DMS153 treated with DMSO at 0.1 percent for 48 hours (cell line): ENCODE measurements at regions not wholly inside any gene's neighbourhood (a gene's known extent, or its start where the extent isn't known, plus 50 kb on each side); places are given as distances from the start of the nearest gene placed in this dataset.

Experiments
- DNase-seq: peaks from one replicate; lab custom pipeline; 2025; ENCODE audit not compliant: unreplicated experiment; lab: John Stamatoyannopoulos, UW

- DNase-seq = no peak
Observed at GRCh38 chr4:64489628-64490027, 80.4 kb upstream of the TECRL start.

GRCh38 chr4:64479338-64479737 is 70.1 kb upstream of the TECRL start:
- no peak for DNase-seq

- no peak for DNase-seq
Observed at GRCh38 chr4:64477127-64477526, 67.9 kb upstream of the TECRL start.

- no peak for DNase-seq
Observed at GRCh38 chr4:64465263-64465662, 56.0 kb upstream of the TECRL start.

- no peak for DNase-seq
Observed at GRCh38 chr4:64464581-64464980, 55.3 kb upstream of the TECRL start.
